ENCODE measurements at regions not wholly inside any gene's neighbourhood (a gene's known extent, or its start where the extent isn't known, plus 50 kb on each side); places are given as distances from the start of the nearest gene placed in this dataset.

DNA sequence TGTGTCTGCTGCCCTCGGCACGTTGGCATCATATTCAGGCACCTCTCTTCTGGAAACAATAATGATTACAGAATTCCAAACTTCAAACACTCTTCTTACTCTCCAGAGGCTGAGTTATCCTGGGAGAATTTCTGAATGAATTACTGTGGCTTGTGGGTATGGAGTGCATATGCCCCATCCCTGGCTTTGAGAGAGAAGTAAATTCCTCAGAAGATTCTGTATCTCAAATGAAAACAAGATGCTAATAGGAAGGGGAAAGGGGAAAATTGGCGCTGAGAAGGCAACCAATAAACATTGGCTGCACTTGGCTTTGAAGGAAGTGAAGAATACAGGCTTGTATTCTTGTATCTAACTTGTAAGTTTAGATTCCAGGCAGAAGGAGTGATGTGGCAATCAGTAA, 132.0 kb upstream of the NOVA1 start:
- TF ChIP-seq SUZ12 (IDR thresholded peaks at IDR 0.05) = no peak
- no peak for TF ChIP-seq HDGF (IDR thresholded peaks at IDR 0.05; ENCODE audit: borderline replicate concordance)
- TF ChIP-seq NFRKB (IDR thresholded peaks at IDR 0.05) = no peak
- no peak for TF ChIP-seq FOXK2 (IDR thresholded peaks at IDR 0.05)
- TF ChIP-seq FOXM1 (IDR thresholded peaks at IDR 0.05; ENCODE audit: borderline replicate concordance) = no peak
- TF ChIP-seq ARNT (IDR thresholded peaks at IDR 0.05) = no peak

All from HEK293T (cell line).